ENCODE measurements at regions not wholly inside any gene's neighbourhood (a gene's known extent, or its start where the extent isn't known, plus 50 kb on each side); places are given as distances from the start of the nearest gene placed in this dataset.

- TF ChIP-seq, protein P1, sequence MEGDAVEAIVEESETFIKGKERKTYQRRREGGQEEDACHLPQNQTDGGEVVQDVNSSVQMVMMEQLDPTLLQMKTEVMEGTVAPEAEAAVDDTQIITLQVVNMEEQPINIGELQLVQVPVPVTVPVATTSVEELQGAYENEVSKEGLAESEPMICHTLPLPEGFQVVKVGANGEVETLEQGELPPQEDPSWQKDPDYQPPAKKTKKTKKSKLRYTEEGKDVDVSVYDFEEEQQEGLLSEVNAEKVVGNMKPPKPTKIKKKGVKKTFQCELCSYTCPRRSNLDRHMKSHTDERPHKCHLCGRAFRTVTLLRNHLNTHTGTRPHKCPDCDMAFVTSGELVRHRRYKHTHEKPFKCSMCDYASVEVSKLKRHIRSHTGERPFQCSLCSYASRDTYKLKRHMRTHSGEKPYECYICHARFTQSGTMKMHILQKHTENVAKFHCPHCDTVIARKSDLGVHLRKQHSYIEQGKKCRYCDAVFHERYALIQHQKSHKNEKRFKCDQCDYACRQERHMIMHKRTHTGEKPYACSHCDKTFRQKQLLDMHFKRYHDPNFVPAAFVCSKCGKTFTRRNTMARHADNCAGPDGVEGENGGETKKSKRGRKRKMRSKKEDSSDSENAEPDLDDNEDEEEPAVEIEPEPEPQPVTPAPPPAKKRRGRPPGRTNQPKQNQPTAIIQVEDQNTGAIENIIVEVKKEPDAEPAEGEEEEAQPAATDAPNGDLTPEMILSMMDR (conservative IDR thresholded peaks at IDR 0.05; ENCODE audit: low read length) = no peak
- TF ChIP-seq EZH2phosphoT487 (IDR thresholded peaks at IDR 0.05; ENCODE audit: borderline replicate concordance) = no peak
Observed at GRCh38 chr15:67931861-67932260, 92.0 kb upstream of the RNU6-1 start.

Data from Loucy (cell line).